GM19035 (cell line): ENCODE measurements at regions not wholly inside any gene's neighbourhood (a gene's known extent, or its start where the extent isn't known, plus 50 kb on each side); places are given as distances from the start of the nearest gene placed in this dataset.
"Not testable (repeated sequence)": the region's sequence is repeated elsewhere in the genome, so short reads cannot be mapped to it uniquely, and the experiment has no call there.

ENCODE experiments used
- ATAC-seq: cut with Tn5 transposase; IDR thresholded peaks from one replicate; pipeline ENCODE4 v1.9.1; 2021; ENCODE audit not compliant: unreplicated experiment

GRCh38 chr5:130365956-130366355 lies 461.7 kb downstream of the CHSY3 start:
- ATAC-seq: no peak

GRCh38 chr5:130350131-130350530 lies 445.9 kb downstream of the CHSY3 start:
- no peak for ATAC-seq

GRCh38 chr5:130337179-130337888 lies 433.1 kb downstream of the CHSY3 start:
- ATAC-seq: no peak

GRCh38 chr5:130335117-130335516 lies 430.9 kb downstream of the CHSY3 start:
- no peak for ATAC-seq

GRCh38 chr5:130333089-130333488 lies 428.8 kb downstream of the CHSY3 start:
- no peak for ATAC-seq

GRCh38 chr5:130331332-130331731 lies 427.1 kb downstream of the CHSY3 start:
- no peak for ATAC-seq

- no peak for ATAC-seq
Observed at GRCh38 chr5:130324953-130325671, 420.8 kb downstream of the CHSY3 start.

GRCh38 chr5:130323804-130324454 lies 419.7 kb downstream of the CHSY3 start:
- peak; percentile 100 for ATAC-seq

- ATAC-seq: no peak
Observed at GRCh38 chr5:130321931-130322330, 417.7 kb downstream of the CHSY3 start.

GRCh38 chr5:130316971-130317680 lies 412.9 kb downstream of the CHSY3 start:
- ATAC-seq: no peak

- no peak for ATAC-seq
Observed at GRCh38 chr5:130295235-130295634, 391.0 kb downstream of the CHSY3 start.

GRCh38 chr5:130294798-130295197 lies 390.5 kb downstream of the CHSY3 start:
- ATAC-seq: not testable (repeated sequence)

- no peak for ATAC-seq
Observed at GRCh38 chr5:130290219-130290618, 386.0 kb downstream of the CHSY3 start.

- ATAC-seq: no peak
Observed at GRCh38 chr5:130289132-130290088, 385.1 kb downstream of the CHSY3 start.

- ATAC-seq: no peak
Observed at GRCh38 chr5:130287438-130287837, 383.2 kb downstream of the CHSY3 start.

- no peak for ATAC-seq
Observed at GRCh38 chr5:130286971-130287370, 382.7 kb downstream of the CHSY3 start.

- no peak for ATAC-seq
Observed at GRCh38 chr5:130282049-130282448, 377.8 kb downstream of the CHSY3 start.

- ATAC-seq: no peak
Observed at GRCh38 chr5:130280528-130281217, 376.4 kb downstream of the CHSY3 start.

GRCh38 chr5:130279386-130279785 lies 375.1 kb downstream of the CHSY3 start:
- no peak for ATAC-seq

- ATAC-seq: no peak
Observed at GRCh38 chr5:130278136-130278535, 373.9 kb downstream of the CHSY3 start.
